Nephron progenitor cell (in vitro differentiated cells): ENCODE measurements at regions not wholly inside any gene's neighbourhood (a gene's known extent, or its start where the extent isn't known, plus 50 kb on each side); places are given as distances from the start of the nearest gene placed in this dataset.

ENCODE experiments used
- DNase-seq: peaks from one replicate; pipeline ENCODE4 v3.0.0; 2021
- H3K27ac Mint-ChIP-seq: 2 replicates; pipeline ENCODE4 v1.8.0; 2021; ENCODE audit warnings: mild to moderate bottlenecking, moderate library complexity, mixed read lengths
- H3K27me3 Mint-ChIP-seq: 2 replicates; pipeline ENCODE4 v1.8.0; 2021; ENCODE audit warnings: mild to moderate bottlenecking, low read depth, mixed read lengths; ENCODE audit not compliant: poor library complexity
- H3K36me3 Mint-ChIP-seq: 2 replicates; pipeline ENCODE4 v1.8.0; 2021; ENCODE audit warnings: low read depth, mixed read lengths
- H3K4me1 Mint-ChIP-seq: 2 replicates; pipeline ENCODE4 v1.8.0; 2021; ENCODE audit warnings: mixed read lengths
- H3K4me3 Mint-ChIP-seq: 2 replicates; pipeline ENCODE4 v1.8.0; 2021; ENCODE audit warnings: mild to moderate bottlenecking, moderate library complexity, mixed read lengths
- H3K9me3 Mint-ChIP-seq: 2 replicates; pipeline ENCODE4 v1.8.0; 2021; ENCODE audit warnings: mild to moderate bottlenecking, moderate library complexity, mixed read lengths
- CTCF ChIP-seq: fragments of 200-600 bp; sonication (generic); IDR thresholded peaks from 2 replicates; pipeline ENCODE4 v1.5.0; 2021; ENCODE audit warnings: antibody characterized with exemption

DNA sequence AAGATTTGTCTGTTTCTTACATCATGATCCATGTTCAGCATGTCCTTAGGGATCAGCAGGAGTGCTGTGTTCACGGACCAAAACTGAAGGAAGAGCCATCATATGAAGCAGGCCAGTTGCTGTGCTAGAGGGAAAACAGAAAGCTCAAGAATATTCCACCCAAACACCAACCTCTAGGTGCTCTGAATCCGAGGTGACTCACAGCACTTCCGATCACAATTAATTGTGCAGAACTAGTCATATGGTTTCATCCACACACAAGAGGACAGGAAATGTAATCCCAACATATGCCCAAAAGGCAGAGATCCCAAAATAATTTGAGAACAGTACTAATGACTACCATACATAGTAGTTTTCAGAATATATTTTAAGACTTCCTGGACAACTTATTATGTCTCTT lies 257.9 kb upstream of the KCNH8 start:
- Mint-ChIP-seq H3K36me3 (no peaks in the 10 kb centered on the region), H3K9me3 (no peaks in the 10 kb centered on the region)
- TF ChIP-seq CTCF: no peak

DNA sequence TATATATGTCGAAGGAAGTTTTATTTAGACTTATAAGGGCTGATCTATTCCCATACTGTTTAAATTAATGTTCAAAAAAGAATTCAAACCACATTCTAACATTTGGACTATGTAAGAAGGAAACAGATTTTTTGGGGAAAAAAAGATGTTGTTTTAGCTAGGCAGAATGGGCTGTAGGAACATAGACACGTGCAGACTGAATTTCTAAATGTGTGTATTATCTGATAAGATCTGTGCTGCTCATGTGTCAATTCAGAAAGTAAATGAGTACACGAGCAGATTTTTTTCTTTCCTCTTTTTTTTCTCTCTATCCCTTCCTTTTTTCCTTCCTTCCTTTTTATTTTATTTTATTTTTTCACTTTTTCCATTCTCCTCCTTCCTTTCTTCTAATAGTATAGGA lies 259.5 kb upstream of the KCNH8 start:
- Mint-ChIP-seq H3K27ac (no peak overlapping the region), H3K27me3 (peaks cover 6% of the 10 kb centered on the region), H3K4me1 (no peaks in the 10 kb centered on the region), H3K9me3 (no peaks in the 10 kb centered on the region), H3K36me3 (no peaks in the 10 kb centered on the region), H3K4me3 (no peak overlapping the region)
- TF ChIP-seq CTCF: no peak
- DNase-seq: no peak

More for the DNA sequence above, 257.9 kb upstream of the KCNH8 start:
- no peaks in the 10 kb centered on the region for H3K4me1 Mint-ChIP-seq
- peaks cover 3% of the 10 kb centered on the region for H3K27me3 Mint-ChIP-seq
- no peak for DNase-seq
- no peak overlapping the region for H3K4me3 Mint-ChIP-seq
- no peak overlapping the region for H3K27ac Mint-ChIP-seq

- H3K4me1 Mint-ChIP-seq: no peaks in the 10 kb centered on the region
- H3K27me3 Mint-ChIP-seq: peaks cover 6% of the 10 kb centered on the region
- TF ChIP-seq CTCF: no peak
- H3K36me3 Mint-ChIP-seq: no peaks in the 10 kb centered on the region
- H3K9me3 Mint-ChIP-seq: no peaks in the 10 kb centered on the region
- no peak overlapping the region for H3K4me3 Mint-ChIP-seq
- no peak for DNase-seq
- no peak overlapping the region for H3K27ac Mint-ChIP-seq
These were observed 259.9 kb upstream of the KCNH8 start for GRCh38 chr3:18888370-18888769.

DNA sequence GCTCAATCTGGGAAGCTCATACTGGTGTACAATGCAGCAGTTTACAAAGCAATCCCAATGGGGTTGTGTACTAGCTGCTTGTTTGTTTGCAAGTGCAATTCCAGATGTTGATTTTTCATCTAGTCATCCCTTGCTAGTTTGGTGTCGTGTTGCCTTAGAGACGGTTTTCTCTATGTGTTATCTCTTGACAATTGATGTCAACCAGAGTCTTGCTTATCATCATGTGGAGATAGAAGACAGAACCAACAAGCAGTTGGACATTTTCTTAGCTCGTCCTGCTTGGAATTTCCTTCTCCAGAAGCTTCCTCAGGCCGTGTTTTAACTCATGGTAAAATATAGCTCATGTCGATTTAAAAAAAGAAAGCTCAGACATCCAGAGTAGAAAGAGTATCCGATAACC lies 262.0 kb upstream of the KCNH8 start:
- H3K9me3 Mint-ChIP-seq: no peaks in the 10 kb centered on the region
- no peaks in the 10 kb centered on the region for H3K4me1 Mint-ChIP-seq
- peak overlapping the region; percentile 7 for H3K27ac Mint-ChIP-seq
- no peaks in the 10 kb centered on the region for H3K36me3 Mint-ChIP-seq
- DNase-seq: no peak
- no peak for TF ChIP-seq CTCF
- peaks cover 9% of the 10 kb centered on the region for H3K27me3 Mint-ChIP-seq
- H3K4me3 Mint-ChIP-seq: no peak overlapping the region

DNA sequence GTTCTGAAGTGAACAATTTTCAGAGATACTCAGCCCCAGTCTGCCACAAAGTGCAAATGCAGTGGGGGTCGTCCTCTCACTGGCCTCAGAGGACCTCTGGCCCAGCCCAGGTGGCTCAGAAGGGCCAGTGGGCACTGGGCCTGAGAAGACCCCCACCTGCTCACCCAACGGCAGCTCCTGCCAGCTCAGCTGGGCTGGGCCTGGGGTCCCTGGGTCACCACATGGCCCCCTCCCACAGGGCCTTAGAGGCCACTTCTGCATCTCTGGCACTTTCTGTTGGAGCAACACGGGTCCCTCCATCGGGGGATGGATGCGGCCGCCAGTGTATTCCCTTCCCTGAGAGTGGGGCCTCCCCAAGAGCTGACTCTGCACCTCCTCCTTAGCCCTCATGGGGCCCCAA lies 262.7 kb upstream of the KCNH8 start:
- H3K4me3 Mint-ChIP-seq: no peak overlapping the region
- no peak for DNase-seq
- no peak for TF ChIP-seq CTCF
- no peaks in the 10 kb centered on the region for H3K4me1 Mint-ChIP-seq
- no peaks in the 10 kb centered on the region for H3K9me3 Mint-ChIP-seq
- no peak overlapping the region for H3K27ac Mint-ChIP-seq
- peaks cover 9% of the 10 kb centered on the region for H3K27me3 Mint-ChIP-seq
- no peaks in the 10 kb centered on the region for H3K36me3 Mint-ChIP-seq

DNA sequence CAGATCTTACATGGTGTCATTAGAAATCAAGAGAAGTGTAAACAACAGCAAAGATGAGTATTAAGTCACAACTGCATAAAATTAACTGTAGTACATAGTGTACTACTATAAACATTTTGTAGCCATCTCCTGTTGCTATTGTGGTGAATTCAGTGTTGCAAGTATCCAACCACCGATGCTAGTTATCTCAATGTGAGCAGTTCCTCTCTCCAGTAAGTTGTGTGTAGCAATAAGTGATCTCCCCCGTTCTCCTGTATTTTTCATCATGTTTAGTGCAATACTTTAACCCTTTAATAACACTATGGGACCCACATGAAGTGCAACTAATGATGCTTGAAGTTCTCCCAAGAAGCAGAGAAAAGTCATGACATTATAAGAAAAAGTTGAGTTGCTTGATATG lies 264.7 kb upstream of the KCNH8 start:
- no peak for DNase-seq
- Mint-ChIP-seq H3K27me3 (peaks cover 9% of the 10 kb centered on the region), H3K36me3 (no peaks in the 10 kb centered on the region), H3K9me3 (no peaks in the 10 kb centered on the region), H3K27ac (no peak overlapping the region), H3K4me3 (no peak overlapping the region), H3K4me1 (no peaks in the 10 kb centered on the region)
- TF ChIP-seq CTCF: no peak
